GM06990 (cell line): ENCODE measurements at regions not wholly inside any gene's neighbourhood (a gene's known extent, or its start where the extent isn't known, plus 50 kb on each side); places are given as distances from the start of the nearest gene placed in this dataset.

Source experiments
- DNase-seq: peaks from one replicate; pipeline ENCODE4 v3.0.0-alpha.2; 2011; ENCODE audit not compliant: insufficient read length; ENCODE audit errors: extremely low read depth
- H3K27me3 ChIP-seq: replicated peaks from 2 replicates; pipeline ENCODE4 v1.6.0; 2011; ENCODE audit warnings: low read length; ENCODE audit not compliant: control insufficient read depth, insufficient read depth
- H3K36me3 ChIP-seq: 2 replicates; pipeline ENCODE4 v1.5.1; 2011; ENCODE audit warnings: low read length; ENCODE audit not compliant: control insufficient read depth, insufficient read depth
- H3K4me3 ChIP-seq: replicated peaks from 2 replicates; pipeline ENCODE4 v1.5.1; 2011; ENCODE audit warnings: low read depth, mild to moderate bottlenecking, control low read depth, low read length
- CTCF ChIP-seq: IDR thresholded peaks from 2 replicates; pipeline ENCODE4 v1.5.1; 2011; ENCODE audit warnings: low read length, control low read depth, mild to moderate bottlenecking, inconsistent platforms; ENCODE audit not compliant: insufficient read depth, poor library complexity, severe bottlenecking

DNA sequence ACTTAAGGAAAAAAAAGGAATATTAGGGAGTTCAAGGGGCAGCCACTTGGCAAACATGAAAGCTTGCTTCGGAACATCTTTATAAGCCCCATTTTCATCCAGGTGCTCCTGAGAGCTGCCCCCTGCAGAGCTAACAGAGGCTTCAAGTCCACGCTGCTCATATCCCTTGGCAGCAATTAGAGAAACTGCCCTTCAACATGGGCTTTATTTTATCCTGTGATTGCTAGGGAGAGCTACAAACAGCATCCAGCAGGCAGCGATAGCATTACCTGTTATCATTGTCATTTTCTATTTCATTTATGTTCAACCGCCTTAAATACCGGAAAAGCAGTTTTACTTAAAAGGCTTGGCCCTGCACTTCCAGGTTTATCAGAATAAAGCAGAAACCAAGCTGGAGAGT is 68.4 kb upstream of the MCTP2 start:
- no peak for DNase-seq
- no peaks in the 10 kb centered on the region for H3K36me3 ChIP-seq
- TF ChIP-seq CTCF: no peak
- no peaks in the 10 kb centered on the region for H3K27me3 ChIP-seq
- no peak overlapping the region for H3K4me3 ChIP-seq

GRCh38 chr15:94154255-94154654 is 77.1 kb upstream of the MCTP2 start:
- no peaks in the 10 kb centered on the region for H3K36me3 ChIP-seq
- H3K27me3 ChIP-seq: no peaks in the 10 kb centered on the region
- no peak for DNase-seq
- no peak overlapping the region for H3K4me3 ChIP-seq
- TF ChIP-seq CTCF: peak; percentile 5

GRCh38 chr15:94145046-94145445 is 86.3 kb upstream of the MCTP2 start:
- no peak overlapping the region for H3K4me3 ChIP-seq
- no peak for TF ChIP-seq CTCF
- H3K36me3 ChIP-seq: no peaks in the 10 kb centered on the region
- DNase-seq: no peak
- H3K27me3 ChIP-seq: no peaks in the 10 kb centered on the region

DNA sequence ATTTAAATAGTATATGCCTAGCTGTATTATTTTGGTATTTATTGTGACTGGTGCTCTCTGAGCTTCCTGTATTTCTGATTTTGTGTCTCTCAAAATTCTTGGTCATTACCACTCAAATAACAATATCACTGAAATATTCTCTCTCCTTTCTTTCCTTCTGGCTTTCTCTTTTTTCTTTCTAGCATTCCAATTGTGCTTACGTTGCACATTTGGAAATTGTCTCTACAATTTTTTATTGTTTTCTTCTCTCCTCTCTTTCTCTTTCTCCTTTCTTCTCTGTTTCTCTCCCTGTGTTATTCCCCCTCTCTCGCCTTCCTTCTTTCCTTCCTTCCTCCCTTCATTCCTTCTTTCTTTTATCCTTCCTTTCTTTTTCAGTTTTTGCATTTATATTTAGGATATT is 89.6 kb upstream of the MCTP2 start:
- no peak for TF ChIP-seq CTCF
- Histone ChIP-seq H3K36me3 (no peaks in the 10 kb centered on the region), H3K27me3 (no peaks in the 10 kb centered on the region), H3K4me3 (no peak overlapping the region)
- DNase-seq: no peak

DNA sequence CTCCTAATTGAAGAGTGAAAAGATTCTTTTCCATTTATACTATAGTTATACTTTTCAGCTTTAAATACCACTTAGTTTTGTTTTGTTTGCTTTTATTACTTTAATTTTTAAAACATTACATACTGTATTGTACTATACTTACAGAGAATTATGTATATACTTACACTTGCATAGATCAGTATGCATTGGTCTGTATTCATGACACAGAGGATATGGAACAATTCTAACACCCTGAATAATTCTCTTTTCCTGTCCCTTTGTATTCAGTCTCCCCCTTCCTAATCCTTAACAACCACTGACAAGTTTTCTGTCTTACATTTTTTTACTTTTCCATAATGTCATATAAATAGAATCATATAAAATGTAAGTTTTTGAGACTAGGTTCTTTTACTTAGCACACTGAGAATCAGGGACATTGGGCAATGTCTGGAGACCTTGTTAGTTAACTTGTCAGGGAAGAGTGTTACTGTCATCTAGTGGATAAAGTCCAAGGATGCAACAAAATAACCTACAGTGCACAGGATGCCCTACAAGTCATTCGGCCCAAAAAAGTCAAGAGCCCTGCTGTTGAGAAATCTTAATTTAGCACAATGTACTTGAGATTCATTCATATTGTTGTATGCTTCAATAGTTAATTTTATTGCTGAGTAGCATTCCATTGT is 95.7 kb upstream of the MCTP2 start:
- TF ChIP-seq CTCF: no peak
- H3K36me3 ChIP-seq: no peaks in the 10 kb centered on the region
- H3K4me3 ChIP-seq: no peak overlapping the region
- no peaks in the 10 kb centered on the region for H3K27me3 ChIP-seq
- DNase-seq: no peak

GRCh38 chr15:94131875-94132274 is 99.5 kb upstream of the MCTP2 start:
- no peak for TF ChIP-seq CTCF
- DNase-seq: no peak
- H3K4me3 ChIP-seq: no peak overlapping the region

More at GRCh38 chr15:94131875-94132274, 99.5 kb upstream of the MCTP2 start:
- Histone ChIP-seq H3K36me3 (no peaks in the 10 kb centered on the region), H3K27me3 (no peaks in the 10 kb centered on the region)
